HG02759 (cell line): ENCODE measurements at regions not wholly inside any gene's neighbourhood (a gene's known extent, or its start where the extent isn't known, plus 50 kb on each side); places are given as distances from the start of the nearest gene placed in this dataset.
"Not testable (repeated sequence)": the region's sequence is repeated elsewhere in the genome, so short reads cannot be mapped to it uniquely, and the experiment has no call there.

ENCODE experiments used
- ATAC-seq: cut with Tn5 transposase; IDR thresholded peaks from one replicate; pipeline ENCODE4 v1.9.1; 2021; ENCODE audit warnings: mild to moderate bottlenecking, moderate library complexity; ENCODE audit not compliant: unreplicated experiment

DNA sequence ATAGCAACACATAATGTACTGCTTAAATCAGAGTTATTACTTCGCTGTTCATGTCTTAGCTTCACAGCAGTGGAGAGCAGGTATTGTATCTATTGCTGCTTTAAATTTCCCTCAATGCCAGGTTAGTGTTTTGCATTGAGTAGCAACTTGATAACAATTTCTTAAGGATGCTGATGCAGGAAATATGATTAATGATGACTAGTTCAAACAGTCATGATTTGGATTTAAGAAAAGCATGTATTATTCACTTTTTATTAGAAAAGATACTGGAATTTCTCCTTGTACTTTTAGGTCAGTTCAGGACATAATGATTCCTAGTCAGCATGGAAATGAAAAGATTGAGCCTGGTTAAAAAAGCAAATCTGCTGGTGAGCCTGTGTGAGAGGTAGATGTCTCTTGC lies 67.2 kb upstream of the ARHGAP29 start:
- ATAC-seq = no peak

DNA sequence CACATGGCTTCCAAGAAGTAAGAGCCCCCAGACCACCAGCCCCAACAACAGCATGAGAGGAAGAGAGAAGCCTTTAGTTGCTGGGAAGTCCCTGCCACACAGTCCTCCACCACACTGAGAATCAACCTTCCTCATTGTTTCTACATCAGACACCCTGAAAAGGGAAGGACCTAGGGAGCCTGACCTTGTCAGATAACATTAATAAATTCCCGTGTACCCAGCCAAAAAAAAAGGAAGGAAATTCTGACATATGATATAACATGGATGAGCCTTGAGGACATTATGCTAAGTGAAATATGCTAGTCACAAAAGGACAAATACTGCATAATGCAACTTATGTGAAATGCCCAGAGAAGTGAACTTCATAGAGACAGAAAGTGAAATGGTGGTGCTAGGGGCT lies 65.6 kb upstream of the ARHGAP29 start:
- no peak for ATAC-seq

DNA sequence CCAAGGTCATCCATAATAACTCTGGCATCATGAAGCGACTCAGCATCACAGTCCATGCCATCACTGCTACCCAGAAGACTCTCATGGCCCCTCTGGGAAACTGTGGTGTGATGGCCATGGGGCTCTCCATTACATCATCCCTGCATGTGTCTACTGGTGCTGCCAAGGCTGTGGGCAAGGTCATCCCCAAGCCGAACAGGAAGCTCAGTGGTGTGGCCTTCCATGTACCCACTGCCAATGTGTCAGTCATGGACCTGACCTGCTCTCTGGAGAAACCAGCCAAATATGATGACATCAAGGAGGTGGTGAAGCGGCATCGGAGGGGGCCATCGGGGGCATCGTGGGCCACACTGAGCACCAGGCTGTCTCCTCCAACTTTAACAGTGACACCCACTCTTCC lies 65.1 kb upstream of the ARHGAP29 start:
- ATAC-seq = no peak

DNA sequence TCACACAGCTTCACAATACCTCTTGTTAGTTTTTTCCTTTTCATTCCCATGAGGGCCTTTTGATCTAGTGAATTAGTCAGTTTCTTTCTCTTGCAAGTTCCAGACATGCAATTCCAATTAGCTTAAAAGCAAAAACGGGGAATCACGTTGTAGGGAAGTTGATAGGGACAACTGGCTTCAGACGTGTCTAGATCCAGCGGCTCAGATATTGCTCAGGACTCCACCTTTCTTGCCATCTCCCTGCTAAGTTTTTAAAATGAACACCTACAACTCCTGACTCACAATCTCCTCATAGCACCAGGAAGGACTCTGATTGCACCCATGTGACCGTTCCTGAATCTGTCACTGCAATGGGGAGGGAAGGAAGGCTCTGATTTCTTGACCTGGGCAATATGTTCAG lies 63.8 kb upstream of the ARHGAP29 start:
- no peak for ATAC-seq

DNA sequence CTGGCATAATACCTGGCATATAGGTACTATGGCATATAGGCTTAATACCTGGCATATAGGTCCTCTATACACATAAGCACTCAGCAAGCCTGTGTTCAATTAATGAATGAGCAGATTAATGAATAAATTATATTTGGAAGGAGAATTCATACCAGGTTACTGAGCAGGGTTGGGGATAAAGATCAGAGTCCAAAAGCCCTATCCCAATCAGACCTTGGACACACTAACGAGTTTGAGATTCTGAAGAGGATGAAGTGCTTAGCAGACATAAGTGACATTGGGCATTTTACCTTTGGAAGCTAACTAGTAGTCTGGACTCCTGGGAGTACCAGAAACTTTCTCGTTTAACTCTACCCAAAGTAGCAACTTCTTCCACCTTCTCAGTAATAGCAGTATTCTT lies 63.3 kb upstream of the ARHGAP29 start:
- no peak for ATAC-seq

DNA sequence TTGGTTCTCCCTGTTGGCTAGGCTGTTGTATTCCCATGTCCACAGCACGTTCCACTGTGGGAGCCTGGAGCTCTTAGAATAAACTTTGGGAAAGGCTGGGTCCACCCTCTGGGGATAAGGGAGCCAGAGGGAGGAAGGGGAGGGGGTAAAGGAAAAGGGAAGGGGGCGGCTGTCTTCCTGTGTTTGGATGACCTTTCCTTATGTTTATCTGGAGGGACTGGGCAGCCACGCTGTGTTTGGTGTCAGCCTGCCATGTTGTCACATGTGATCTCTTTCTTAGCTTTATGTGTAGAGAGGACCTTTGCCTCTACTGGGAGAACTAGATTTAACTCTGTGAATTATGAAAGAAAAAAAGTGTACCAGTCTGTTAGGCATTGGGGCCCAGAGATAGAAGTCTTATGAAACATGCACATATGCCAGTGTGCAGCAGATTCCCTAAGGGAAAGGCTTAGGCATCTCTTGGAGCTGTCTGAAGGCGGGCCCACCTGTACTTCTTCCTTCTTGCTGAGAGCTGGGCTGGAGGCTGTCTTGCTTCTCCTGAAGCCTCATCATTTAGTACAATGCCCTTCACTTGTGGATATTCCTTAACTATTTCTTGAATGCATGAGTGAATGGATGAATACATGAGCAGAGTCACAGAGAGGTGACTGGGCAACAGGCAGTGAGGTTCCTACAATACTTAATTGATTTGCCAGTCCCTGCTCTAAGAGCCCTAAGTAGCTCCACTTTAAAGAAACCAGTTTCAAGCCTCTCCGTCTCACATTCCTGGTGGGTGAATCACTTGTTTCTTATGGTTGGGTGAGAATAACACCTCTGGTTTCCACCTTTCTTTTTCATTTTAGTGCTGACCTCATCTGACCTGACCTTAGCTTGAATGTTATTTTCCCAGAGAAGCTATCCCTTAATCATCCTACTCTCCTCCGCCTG lies 62.5 kb upstream of the ARHGAP29 start:
- no peak for ATAC-seq

DNA sequence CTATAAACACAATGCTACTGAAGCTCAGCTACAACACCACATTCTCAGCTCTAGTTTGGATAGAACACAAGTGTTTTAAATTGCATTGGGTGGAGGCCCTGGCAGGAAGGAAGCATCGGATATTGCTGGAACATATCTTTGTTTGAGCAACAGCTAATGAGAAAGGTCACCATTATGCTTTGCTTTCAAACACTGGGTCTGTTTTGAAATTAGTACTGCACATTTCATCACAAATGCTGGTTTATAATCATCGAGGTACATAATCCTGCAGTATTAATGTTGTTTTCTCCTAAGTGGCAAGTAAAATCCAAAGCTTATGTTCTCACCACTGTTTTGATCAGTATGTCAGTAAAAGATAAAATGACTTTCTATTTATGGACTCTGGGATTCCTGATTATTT lies 61.5 kb upstream of the ARHGAP29 start:
- ATAC-seq = no peak

DNA sequence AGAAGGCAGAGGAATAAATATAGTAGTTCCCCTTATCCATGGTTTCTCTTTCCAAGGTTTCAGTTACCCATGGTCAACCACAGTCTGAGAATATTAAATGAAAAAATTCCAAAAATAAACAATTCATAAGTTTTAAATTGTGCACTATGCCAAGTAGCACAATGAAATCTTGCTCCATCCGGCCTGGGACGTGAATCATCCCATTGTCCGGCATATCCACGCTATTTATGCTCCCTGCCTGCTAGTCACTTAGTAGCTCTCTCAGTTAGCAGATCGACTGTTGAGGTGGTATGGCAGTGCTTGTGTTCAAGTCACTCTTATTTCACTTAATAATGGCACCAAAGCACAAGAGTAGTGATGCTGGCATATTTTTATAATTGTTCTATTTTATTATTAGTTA lies 58.6 kb upstream of the ARHGAP29 start:
- ATAC-seq = no peak

DNA sequence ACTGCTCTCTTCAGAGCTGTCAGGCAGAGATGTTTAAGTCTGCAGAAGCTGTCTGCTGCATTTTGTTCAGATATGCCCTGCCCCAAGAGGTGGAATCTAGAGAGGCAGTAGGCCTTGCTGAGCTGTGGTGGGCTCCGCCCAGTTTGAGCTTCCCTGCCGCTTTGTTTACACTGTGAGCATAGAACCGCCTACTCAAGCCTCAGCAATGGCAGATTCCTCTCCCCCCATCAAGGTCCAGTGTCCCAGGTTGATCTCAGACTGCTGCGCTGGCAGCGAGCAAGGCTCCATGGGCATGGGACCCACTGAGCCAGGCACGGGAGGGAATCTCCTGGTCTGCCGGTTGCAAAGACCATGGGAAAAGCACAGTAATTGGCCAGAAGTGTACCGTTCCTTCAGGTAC lies 55.6 kb upstream of the ARHGAP29 start:
- not testable (repeated sequence) for ATAC-seq

DNA sequence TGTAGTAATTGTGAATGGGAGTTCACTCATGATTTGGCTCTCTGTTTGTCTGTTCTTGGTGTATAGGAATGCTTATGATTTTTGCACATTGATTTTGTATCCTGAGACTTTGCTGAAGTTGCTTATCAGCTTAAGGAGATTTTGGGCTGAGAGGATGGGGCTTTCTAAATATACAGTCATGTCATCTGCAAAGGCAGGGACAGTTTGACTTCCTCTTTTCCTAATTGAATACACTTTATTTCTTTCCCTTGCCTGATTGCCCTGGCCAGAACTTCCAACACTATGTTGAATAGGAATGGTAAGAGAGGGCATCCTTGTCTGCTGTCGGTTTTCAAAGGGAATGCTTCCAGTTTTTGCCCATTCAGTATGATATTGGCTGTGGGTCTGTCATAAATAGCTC lies 51.9 kb upstream of the ARHGAP29 start:
- not testable (repeated sequence) for ATAC-seq
